ENCODE measurements at regions not wholly inside any gene's neighbourhood (a gene's known extent, or its start where the extent isn't known, plus 50 kb on each side); places are given as distances from the start of the nearest gene placed in this dataset.

DNA sequence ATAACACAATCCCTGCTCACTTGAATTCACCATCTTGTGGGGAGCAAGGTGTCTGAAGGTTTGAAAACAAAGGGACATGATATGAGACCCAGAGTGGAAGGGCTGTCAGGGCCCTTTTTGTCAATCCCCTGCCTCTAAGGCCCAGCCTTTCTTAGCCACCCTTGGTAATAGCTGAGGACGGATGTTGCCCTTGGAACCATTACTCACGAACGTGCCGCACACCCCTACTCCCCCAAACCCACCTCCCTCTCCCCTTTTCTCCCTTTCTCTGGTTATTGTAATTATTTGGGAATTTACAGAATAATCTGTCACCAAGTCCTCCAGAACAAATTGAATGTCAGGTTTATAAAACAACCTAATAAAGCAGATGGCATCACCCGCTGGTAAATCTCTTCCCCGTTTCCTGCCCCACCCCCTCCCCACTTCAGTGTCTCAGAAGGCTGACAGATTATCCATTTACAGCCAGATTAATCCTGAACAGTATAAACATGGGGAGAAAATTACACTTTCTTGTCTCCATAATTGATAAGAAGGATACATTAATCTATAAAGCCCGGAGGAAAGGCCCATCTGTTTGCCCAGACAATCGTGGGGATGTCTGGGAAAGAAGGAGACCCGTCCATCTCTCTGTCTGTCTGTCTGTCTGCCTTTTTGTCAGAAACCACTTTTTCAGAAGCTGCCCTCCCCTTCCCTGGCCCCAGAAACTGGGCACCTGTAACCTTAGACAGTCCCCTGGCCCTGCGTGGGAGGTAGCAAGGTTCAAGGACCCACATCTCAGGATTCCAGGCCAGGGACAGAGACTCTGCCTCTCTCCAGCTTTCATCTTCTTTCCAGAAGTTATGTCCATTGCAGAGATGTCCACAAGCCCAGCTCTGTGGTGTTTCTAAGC lies 60.6 kb upstream of the CD34 start:
- Histone ChIP-seq H3K27ac (no peak overlapping the region), H3K9me3 (replicated peaks) (no peaks in the 10 kb centered on the region)
- DNase-seq: no peak

GRCh38 chr1:207970329-207971233 lies 59.7 kb upstream of the CD34 start:
- DNase-seq: peak in 1 of 2 experiments; percentile 33
- H3K4me3 ChIP-seq: no peak overlapping the region
- no peaks in the 10 kb centered on the region for H3K27me3 ChIP-seq
- peaks cover 7% of the 10 kb centered on the region; the same call in 1 of the 2 replicates for H3K4me1 ChIP-seq
- no peaks in the 10 kb centered on the region for H3K9me3 ChIP-seq (replicated peaks)
- H3K36me3 ChIP-seq: no peaks in the 10 kb centered on the region
- no peak overlapping the region for H3K27ac ChIP-seq

More for the DNA sequence above, 60.6 kb upstream of the CD34 start:
- no peaks in the 10 kb centered on the region for H3K27me3 ChIP-seq
- peaks cover 7% of the 10 kb centered on the region; the same call in 1 of the 2 replicates for H3K4me1 ChIP-seq
- no peak overlapping the region for H3K4me3 ChIP-seq
- no peaks in the 10 kb centered on the region for H3K36me3 ChIP-seq

GRCh38 chr1:207969528-207969927 lies 58.6 kb upstream of the CD34 start:
- Histone ChIP-seq H3K4me1 (peaks cover 7% of the 10 kb centered on the region; the same call in 1 of the 2 replicates), H3K4me3 (no peak overlapping the region), H3K9me3 (replicated peaks) (no peaks in the 10 kb centered on the region), H3K36me3 (no peaks in the 10 kb centered on the region), H3K27me3 (peaks cover 3% of the 10 kb centered on the region; the same call in 1 of the 2 replicates), H3K27ac (no peak overlapping the region)
- no peak for DNase-seq

GRCh38 chr1:207968521-207969009 lies 57.6 kb upstream of the CD34 start:
- Histone ChIP-seq H3K27ac (no peak overlapping the region), H3K27me3 (peaks cover 3% of the 10 kb centered on the region; the same call in 1 of the 2 replicates), H3K4me3 (no peak overlapping the region), H3K4me1 (peaks cover 15% of the 10 kb centered on the region; the same call in 1 of the 2 replicates), H3K9me3 (replicated peaks) (no peaks in the 10 kb centered on the region), H3K36me3 (no peaks in the 10 kb centered on the region)
- no peak for DNase-seq

DNA sequence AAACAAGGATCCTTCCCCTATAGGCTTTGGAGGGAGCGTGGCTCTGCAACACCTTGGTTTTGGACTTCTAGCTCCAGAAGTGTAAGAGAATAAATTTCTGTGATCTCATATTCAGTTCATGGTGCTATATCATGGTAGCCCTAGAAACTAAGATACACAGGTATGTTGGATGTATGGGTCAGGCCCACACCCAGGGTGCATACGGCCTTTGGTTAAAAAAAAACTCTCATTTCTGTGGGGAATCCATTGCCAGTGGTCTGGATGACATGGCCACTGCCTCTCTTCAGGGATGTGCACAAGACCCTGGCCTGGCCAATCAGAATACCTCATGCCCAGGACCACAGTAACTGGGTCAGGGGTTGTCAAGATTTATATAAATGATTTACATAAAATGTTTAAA lies 56.8 kb upstream of the CD34 start:
- H3K27ac ChIP-seq: no peak overlapping the region
- H3K27me3 ChIP-seq: peaks cover 3% of the 10 kb centered on the region; the same call in 1 of the 2 replicates
- H3K36me3 ChIP-seq: no peaks in the 10 kb centered on the region
- H3K9me3 ChIP-seq (replicated peaks): no peaks in the 10 kb centered on the region
- H3K4me1 ChIP-seq: peaks cover 19% of the 10 kb centered on the region
- DNase-seq: no peak
- no peak overlapping the region for H3K4me3 ChIP-seq

DNA sequence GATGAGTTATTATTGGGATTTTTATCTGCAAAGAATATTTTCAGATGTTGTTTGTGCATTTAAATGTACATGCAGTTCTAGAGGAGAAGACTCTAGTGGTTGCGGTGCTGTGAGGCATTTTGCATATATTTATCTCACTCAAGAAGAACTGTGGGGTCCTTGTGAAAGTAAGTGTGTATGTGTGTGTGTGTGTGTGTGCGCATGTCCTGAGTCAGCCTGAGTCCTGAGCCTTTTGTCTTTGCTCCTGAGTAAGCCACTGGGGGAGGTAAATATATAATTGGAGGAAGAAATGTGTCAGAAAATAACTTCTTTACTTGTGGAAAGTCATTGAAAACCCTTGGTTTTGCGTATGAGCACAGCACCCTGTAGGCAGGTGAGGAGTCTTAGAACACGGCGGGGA lies 55.6 kb upstream of the CD34 start:
- peaks cover 3% of the 10 kb centered on the region; the same call in 1 of the 2 replicates for H3K27me3 ChIP-seq
- DNase-seq: no peak
- H3K36me3 ChIP-seq: no peaks in the 10 kb centered on the region
- H3K9me3 ChIP-seq (replicated peaks): no peaks in the 10 kb centered on the region
- H3K4me3 ChIP-seq: no peak overlapping the region
- peaks cover 19% of the 10 kb centered on the region for H3K4me1 ChIP-seq
- H3K27ac ChIP-seq: no peak overlapping the region

DNA sequence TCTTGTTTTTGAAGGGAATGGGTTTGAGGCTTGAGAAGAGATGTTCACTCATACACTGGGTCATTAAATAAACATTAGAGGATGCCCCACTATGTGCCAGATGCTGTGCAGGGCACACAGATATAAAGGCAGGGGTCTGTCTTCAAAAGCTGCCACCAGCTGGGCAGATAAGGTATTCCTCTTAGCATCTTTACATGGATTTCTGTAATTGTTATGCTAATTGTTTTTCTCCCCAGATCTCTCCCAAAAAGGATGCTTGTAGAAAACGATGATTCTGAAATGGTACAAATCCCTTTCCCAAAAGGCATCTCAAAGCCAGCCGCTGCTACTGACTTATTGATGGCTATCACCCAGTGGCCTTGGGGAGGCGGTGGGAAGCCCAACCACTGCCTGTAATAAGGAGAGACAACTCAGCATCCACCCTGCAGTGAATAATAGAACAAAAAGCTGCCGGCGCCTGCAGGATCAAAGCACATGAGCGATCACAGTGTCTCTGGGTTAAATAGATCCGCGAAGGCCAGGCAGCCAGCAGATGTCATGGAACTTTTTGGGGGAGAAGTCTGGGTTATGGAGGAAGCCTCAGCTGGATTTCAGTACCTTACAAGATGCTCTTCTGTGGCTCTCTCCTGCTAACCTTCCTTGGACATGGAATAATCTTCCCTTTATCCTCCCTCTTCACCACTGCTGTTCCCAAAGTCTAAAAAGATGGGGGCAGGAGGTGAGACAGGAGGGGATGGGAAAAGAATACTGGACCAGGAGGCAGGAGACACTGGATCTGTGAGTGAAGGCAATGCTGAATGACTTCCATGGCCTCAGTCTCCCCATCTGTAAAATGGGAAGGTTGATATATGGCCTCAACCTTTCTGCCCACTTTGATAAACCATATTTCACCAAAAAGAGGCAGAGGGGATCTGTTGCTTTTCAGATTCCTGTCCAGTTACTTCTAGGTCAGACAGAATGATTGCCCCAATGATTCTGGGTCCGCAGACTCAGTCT lies 54.8 kb upstream of the CD34 start:
- Histone ChIP-seq H3K27ac (no peak overlapping the region), H3K4me1 (peaks cover 19% of the 10 kb centered on the region), H3K27me3 (peaks cover 3% of the 10 kb centered on the region; the same call in 1 of the 2 replicates), H3K9me3 (replicated peaks) (no peaks in the 10 kb centered on the region), H3K36me3 (no peaks in the 10 kb centered on the region), H3K4me3 (no peak overlapping the region)
- no peak for DNase-seq

DNA sequence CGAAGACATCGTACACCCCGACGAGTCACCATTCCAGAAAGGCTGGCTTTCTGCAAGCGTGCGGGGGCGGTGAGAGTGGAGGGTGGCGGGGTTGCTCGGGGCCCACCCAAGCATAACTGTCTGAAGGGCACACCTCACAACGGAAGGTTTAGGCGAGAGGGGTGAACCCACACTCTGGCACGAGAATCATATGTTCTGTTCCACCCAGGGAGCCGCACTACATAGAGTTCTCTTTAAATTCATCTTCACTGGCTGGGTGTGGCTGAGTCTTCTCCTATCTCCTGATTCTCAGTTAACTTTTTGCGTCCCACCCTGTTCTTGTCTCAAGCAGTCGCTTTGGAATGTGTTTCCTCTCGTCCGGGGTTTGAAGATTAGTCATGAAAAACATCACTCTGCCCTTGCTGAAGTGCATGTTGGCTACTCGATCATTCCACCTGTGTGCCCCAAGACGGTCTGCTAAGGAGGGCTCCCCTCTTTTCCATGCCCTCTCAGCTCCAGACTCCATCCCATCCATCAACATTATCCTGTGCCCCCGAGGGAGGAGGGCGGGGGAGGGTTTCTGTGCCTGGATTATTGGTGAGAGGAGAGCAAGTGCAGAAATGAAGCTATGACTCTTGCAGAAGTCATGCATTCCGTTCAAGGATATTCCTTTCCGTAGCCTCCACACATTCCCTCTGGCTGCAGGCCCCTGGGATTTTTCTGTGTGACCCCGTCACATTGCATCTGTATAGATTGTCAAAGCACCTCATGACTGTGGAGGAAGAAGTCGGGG lies 53.5 kb upstream of the CD34 start:
- peaks cover 12% of the 10 kb centered on the region for H3K4me1 ChIP-seq
- no peak overlapping the region; the same call in 1 of the 2 replicates for H3K4me3 ChIP-seq
- no peaks in the 10 kb centered on the region for H3K9me3 ChIP-seq (replicated peaks)
- H3K27me3 ChIP-seq: peaks cover 3% of the 10 kb centered on the region; the same call in 1 of the 2 replicates
- no peak overlapping the region for H3K27ac ChIP-seq
- H3K36me3 ChIP-seq: no peaks in the 10 kb centered on the region
- DNase-seq: no peak

DNA sequence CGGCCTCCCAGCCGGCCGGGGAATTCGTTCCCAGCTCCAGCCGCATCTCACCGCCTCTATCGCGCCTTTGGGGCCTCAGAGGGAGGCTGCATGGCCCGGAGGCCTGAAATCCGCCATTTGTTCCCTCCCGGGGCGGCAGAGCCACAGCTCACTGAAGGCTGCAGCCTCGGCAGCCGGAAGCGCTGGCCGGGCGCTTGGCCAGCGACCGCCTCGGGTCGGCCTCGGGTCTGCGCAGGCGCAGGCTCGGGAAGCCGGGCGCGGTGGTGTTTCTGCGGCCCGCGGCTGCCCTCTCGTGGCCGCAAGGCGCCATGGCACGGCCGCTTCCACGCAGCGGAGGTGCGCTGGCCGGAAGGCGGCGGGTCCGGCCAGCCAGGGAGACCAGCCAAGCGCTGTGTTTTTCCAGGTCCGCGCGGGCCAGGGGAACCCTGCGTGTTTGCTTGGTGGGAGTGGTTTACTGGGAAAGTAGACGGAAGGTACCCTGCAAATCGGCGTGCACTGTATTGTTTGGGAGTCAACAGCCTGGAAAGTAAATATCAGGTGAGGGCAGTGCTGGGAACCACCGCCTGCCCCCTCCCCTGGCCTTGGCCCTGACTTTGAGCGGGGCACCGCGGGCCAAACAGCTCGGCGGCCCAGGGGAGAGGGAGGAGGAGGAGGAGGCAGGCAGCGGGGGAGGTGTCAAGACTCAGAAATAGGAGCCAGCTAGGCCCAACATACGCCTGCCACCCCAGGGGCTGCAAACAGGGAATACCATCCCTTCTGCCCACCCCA lies 52.7 kb upstream of the CD34 start:
- Histone ChIP-seq H3K27ac (peak overlapping the region; percentile 37), H3K36me3 (no peaks in the 10 kb centered on the region), H3K27me3 (peaks cover 3% of the 10 kb centered on the region; the same call in 1 of the 2 replicates), H3K4me1 (peaks cover 12% of the 10 kb centered on the region), H3K4me3 (peak overlapping the region; percentile 52), H3K9me3 (replicated peaks) (no peaks in the 10 kb centered on the region)
- DNase-seq: peak; percentile 86 to 94

- peaks cover 3% of the 10 kb centered on the region; the same call in 1 of the 2 replicates for H3K27me3 ChIP-seq
- H3K36me3 ChIP-seq: no peaks in the 10 kb centered on the region
- H3K9me3 ChIP-seq (replicated peaks): no peaks in the 10 kb centered on the region
- no peak for DNase-seq
- H3K27ac ChIP-seq: peak overlapping the region; percentile 37
- H3K4me1 ChIP-seq: peaks cover 12% of the 10 kb centered on the region
- H3K4me3 ChIP-seq: peak overlapping the region; percentile 52
Measured at GRCh38 chr1:207962716-207963426, 51.9 kb upstream of the CD34 start.

All from SJCRH30 (cell line).